SJSA1 (cell line): ENCODE measurements at regions not wholly inside any gene's neighbourhood (a gene's known extent, or its start where the extent isn't known, plus 50 kb on each side); places are given as distances from the start of the nearest gene placed in this dataset.
A peak's percentile ranks its signal among the peaks of the same experiment; 100 is the strongest.

Source experiments
- DNase-seq, 2 experiments: peaks; one replicate each; pipeline ENCODE4 v3.0.0-alpha.2; 2015 to 2020; ENCODE audit warnings: low spot score in 2 of 2, low read depth in 1 of 2
- H3K27ac ChIP-seq: fragments of 250-450 bp; sonication (Bioruptor Pico); 2 replicates; pipeline ENCODE4 v1.5.1; 2020; ENCODE audit warnings: mild to moderate bottlenecking, moderate library complexity
- H3K27me3 ChIP-seq: fragments of 250-450 bp; sonication (Bioruptor Pico); replicated peaks from 2 replicates; pipeline ENCODE4 v1.5.1; 2020; ENCODE audit warnings: mild to moderate bottlenecking, moderate library complexity
- H3K36me3 ChIP-seq: fragments of 250-450 bp; sonication (Bioruptor Pico); 2 replicates; pipeline ENCODE4 v1.5.1; 2020; ENCODE audit warnings: mild to moderate bottlenecking
- H3K4me1 ChIP-seq: fragments of 250-450 bp; sonication (Bioruptor Pico); replicated peaks from 2 replicates; pipeline ENCODE4 v1.6.1; 2021; ENCODE audit warnings: mild to moderate bottlenecking
- H3K4me3 ChIP-seq: fragments of 250-450 bp; sonication (Bioruptor Pico); 2 replicates; pipeline ENCODE4 v1.5.1; 2020; ENCODE audit warnings: mild to moderate bottlenecking
- H3K9me3 ChIP-seq: fragments of 250-450 bp; sonication (Bioruptor Pico); replicated peaks from 2 replicates; pipeline ENCODE4 v1.5.1; 2020; ENCODE audit warnings: mild to moderate bottlenecking

DNA sequence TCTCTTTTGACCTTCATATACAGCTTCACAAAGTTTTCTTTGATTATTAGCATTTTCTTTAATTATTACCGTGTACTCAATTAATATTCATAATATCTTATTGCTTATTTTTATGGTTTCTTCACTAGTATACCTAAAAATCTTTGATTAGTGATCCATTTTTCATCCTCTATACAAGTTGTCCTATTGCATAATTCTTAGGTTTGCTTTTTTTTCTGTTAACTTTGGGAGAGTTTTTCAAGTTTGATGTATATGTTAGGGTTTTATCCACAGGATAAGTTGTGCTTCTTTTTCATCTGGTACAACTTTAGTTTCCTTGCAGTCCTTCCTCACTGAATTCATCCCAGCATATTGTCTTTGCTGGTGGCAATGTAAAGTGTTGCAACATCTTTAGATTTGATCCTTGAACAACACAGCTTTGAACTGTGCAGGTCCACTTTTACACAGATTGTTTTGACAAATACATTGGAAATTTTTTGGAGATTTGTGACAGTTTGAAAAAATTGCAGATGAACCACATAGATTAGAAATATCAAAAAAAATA lies 88.6 kb upstream of the NAV3 start:
- no peaks in the 10 kb centered on the region for H3K36me3 ChIP-seq
- no peaks in the 10 kb centered on the region for H3K9me3 ChIP-seq
- no peaks in the 10 kb centered on the region for H3K4me1 ChIP-seq
- no peak overlapping the region for H3K27ac ChIP-seq
- no peaks in the 10 kb centered on the region; the same call in 1 of the 2 replicates for H3K27me3 ChIP-seq
- H3K4me3 ChIP-seq: no peak overlapping the region
- no peak for DNase-seq

- peaks cover 8% of the 10 kb centered on the region for H3K4me1 ChIP-seq
- no peak overlapping the region for H3K4me3 ChIP-seq
- no peaks in the 10 kb centered on the region for H3K9me3 ChIP-seq
- no peak for DNase-seq
- no peaks in the 10 kb centered on the region for H3K36me3 ChIP-seq
- no peak overlapping the region for H3K27ac ChIP-seq
- no peaks in the 10 kb centered on the region for H3K27me3 ChIP-seq
These were observed 94.3 kb upstream of the NAV3 start for GRCh38 chr12:77736219-77736965.

DNA sequence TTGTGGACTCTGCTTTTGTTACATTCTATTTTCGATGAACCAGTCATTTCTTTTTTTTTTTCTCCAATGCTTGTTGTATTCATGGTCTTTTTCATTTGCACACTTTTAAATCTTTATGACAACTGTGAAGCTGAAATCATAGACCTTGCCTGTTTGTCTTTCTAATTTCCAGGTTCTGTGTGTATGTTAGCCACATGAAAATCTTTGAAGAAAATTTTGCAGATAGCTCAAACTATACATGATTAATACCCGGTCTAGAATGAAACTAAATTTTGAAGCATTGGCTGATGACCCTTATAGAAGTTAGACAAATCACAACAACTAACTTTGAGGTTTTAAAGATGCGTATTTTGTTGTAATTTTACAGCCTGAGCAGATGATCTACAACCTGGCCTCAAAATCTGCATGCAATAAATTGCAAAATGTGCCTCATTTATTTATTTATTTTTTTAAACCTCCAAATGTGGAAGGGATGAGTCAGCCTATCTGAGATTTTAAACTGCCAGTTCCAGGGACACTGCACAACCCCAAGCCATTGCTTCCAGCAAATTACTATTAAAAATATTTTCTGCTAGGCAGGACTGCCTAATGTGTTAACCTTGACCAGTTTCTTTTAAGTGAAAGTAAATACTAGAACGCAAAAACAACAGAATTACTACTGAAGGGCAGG lies 96.3 kb upstream of the NAV3 start:
- Histone ChIP-seq H3K9me3 (no peaks in the 10 kb centered on the region), H3K27me3 (no peaks in the 10 kb centered on the region), H3K4me3 (no peak overlapping the region), H3K27ac (no peak overlapping the region), H3K4me1 (peaks cover 8% of the 10 kb centered on the region), H3K36me3 (no peaks in the 10 kb centered on the region)
- DNase-seq: peak in 1 of 2 experiments; percentile 14

GRCh38 chr12:77728018-77728417 lies 102.7 kb upstream of the NAV3 start:
- Histone ChIP-seq H3K9me3 (no peaks in the 10 kb centered on the region), H3K27ac (no peak overlapping the region), H3K36me3 (no peaks in the 10 kb centered on the region), H3K4me3 (no peak overlapping the region), H3K27me3 (no peaks in the 10 kb centered on the region; the same call in 1 of the 2 replicates), H3K4me1 (peaks cover 7% of the 10 kb centered on the region)
- DNase-seq: no peak

- DNase-seq: no peak
- Histone ChIP-seq H3K4me1 (peaks cover 7% of the 10 kb centered on the region), H3K9me3 (no peaks in the 10 kb centered on the region), H3K27me3 (no peaks in the 10 kb centered on the region; the same call in 1 of the 2 replicates), H3K36me3 (no peaks in the 10 kb centered on the region), H3K4me3 (no peak overlapping the region), H3K27ac (no peak overlapping the region)
These were observed 103.2 kb upstream of the NAV3 start for GRCh38 chr12:77727442-77728001.

- Histone ChIP-seq H3K4me3 (no peak overlapping the region), H3K4me1 (peaks cover 7% of the 10 kb centered on the region), H3K27me3 (no peaks in the 10 kb centered on the region; the same call in 1 of the 2 replicates), H3K36me3 (no peaks in the 10 kb centered on the region), H3K9me3 (no peaks in the 10 kb centered on the region), H3K27ac (peak overlapping the region; percentile 33)
- DNase-seq: peak; percentile 36
These were observed 105.1 kb upstream of the NAV3 start for GRCh38 chr12:77725611-77726010.

GRCh38 chr12:77724367-77724957 lies 106.2 kb upstream of the NAV3 start:
- Histone ChIP-seq H3K36me3 (no peaks in the 10 kb centered on the region), H3K4me3 (no peak overlapping the region), H3K4me1 (peaks cover 7% of the 10 kb centered on the region), H3K27me3 (no peaks in the 10 kb centered on the region; the same call in 1 of the 2 replicates), H3K27ac (no peak overlapping the region), H3K9me3 (no peaks in the 10 kb centered on the region)
- DNase-seq: peak in 1 of 2 experiments; percentile 35

GRCh38 chr12:77723308-77723707 lies 107.4 kb upstream of the NAV3 start:
- Histone ChIP-seq H3K4me1 (peaks cover 7% of the 10 kb centered on the region), H3K27ac (no peak overlapping the region), H3K9me3 (no peaks in the 10 kb centered on the region), H3K27me3 (no peaks in the 10 kb centered on the region; the same call in 1 of the 2 replicates), H3K4me3 (no peak overlapping the region), H3K36me3 (no peaks in the 10 kb centered on the region)
- DNase-seq: no peak

GRCh38 chr12:77722536-77722935 lies 108.2 kb upstream of the NAV3 start:
- Histone ChIP-seq H3K4me3 (no peak overlapping the region), H3K4me1 (peaks cover 7% of the 10 kb centered on the region), H3K9me3 (no peaks in the 10 kb centered on the region), H3K27ac (no peak overlapping the region), H3K27me3 (no peaks in the 10 kb centered on the region; the same call in 1 of the 2 replicates), H3K36me3 (no peaks in the 10 kb centered on the region)
- DNase-seq: no peak

DNA sequence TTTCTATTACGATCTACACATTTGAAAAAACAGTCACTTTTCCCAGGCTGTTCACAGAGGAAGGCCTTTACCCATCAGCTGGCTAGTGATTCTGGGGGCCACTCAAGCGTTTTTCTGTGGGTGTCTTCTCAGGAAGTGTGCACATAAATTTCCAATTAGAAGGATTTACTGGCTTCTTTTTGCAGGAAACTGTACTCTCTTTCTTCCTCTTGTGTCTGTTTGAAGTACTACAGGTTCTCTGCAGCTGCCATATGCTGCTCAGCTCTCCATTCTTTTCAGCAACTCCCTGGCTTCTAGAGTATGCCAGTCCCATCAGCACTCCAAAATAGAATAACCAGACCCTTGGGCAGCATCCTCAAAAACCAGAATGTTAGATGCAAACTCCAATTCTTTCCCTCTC lies 110.4 kb upstream of the NAV3 start:
- Histone ChIP-seq H3K9me3 (no peaks in the 10 kb centered on the region), H3K36me3 (no peaks in the 10 kb centered on the region)
- DNase-seq: no peak

GRCh38 chr12:77710209-77710608 lies 120.5 kb upstream of the NAV3 start:
- Histone ChIP-seq H3K9me3 (no peaks in the 10 kb centered on the region), H3K4me3 (no peak overlapping the region), H3K4me1 (no peaks in the 10 kb centered on the region), H3K27me3 (no peaks in the 10 kb centered on the region), H3K27ac (no peak overlapping the region), H3K36me3 (no peaks in the 10 kb centered on the region)
- DNase-seq: no peak

More for the DNA sequence above, 110.4 kb upstream of the NAV3 start:
- H3K4me1 ChIP-seq: no peaks in the 10 kb centered on the region; the same call in 1 of the 2 replicates
- H3K27me3 ChIP-seq: no peaks in the 10 kb centered on the region; the same call in none of the 2 replicates
- no peak overlapping the region for H3K4me3 ChIP-seq
- no peak overlapping the region for H3K27ac ChIP-seq

DNA sequence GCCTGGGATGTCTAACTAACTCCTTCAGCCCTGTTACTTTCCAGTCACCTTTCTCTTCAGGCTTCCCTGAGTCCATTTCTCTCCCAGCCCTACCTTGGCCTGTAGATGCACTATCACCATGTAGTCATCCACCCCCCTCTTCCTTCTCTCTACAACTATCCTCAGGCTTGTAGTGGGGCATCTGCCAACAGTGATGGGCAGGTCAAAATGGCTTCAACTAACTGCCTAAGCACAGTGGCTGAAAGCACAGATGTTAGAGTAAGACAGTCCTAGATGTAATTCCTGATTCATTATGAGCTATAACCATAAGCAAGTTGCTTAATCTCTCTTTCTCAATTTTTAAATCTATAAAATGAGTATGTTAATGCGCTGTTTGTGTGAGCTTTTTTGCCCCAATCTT lies 133.6 kb upstream of the NAV3 start:
- Histone ChIP-seq H3K4me3 (no peak overlapping the region), H3K9me3 (no peaks in the 10 kb centered on the region), H3K27me3 (no peaks in the 10 kb centered on the region; the same call in 1 of the 2 replicates), H3K27ac (no peak overlapping the region), H3K4me1 (no peaks in the 10 kb centered on the region), H3K36me3 (no peaks in the 10 kb centered on the region)
- no peak for DNase-seq

- Histone ChIP-seq H3K27me3 (no peaks in the 10 kb centered on the region; the same call in 1 of the 2 replicates), H3K4me3 (no peak overlapping the region), H3K36me3 (no peaks in the 10 kb centered on the region), H3K4me1 (no peaks in the 10 kb centered on the region), H3K9me3 (no peaks in the 10 kb centered on the region), H3K27ac (no peak overlapping the region)
- no peak for DNase-seq
These were observed 134.5 kb upstream of the NAV3 start for GRCh38 chr12:77696183-77696582.
